ENCODE measurements at regions not wholly inside any gene's neighbourhood (a gene's known extent, or its start where the extent isn't known, plus 50 kb on each side); places are given as distances from the start of the nearest gene placed in this dataset.
A peak's percentile ranks its signal among the peaks of the same experiment; 100 is the strongest.
"Not testable (repeated sequence)": the region's sequence is repeated elsewhere in the genome, so short reads cannot be mapped to it uniquely, and the experiment has no call there.

DNA sequence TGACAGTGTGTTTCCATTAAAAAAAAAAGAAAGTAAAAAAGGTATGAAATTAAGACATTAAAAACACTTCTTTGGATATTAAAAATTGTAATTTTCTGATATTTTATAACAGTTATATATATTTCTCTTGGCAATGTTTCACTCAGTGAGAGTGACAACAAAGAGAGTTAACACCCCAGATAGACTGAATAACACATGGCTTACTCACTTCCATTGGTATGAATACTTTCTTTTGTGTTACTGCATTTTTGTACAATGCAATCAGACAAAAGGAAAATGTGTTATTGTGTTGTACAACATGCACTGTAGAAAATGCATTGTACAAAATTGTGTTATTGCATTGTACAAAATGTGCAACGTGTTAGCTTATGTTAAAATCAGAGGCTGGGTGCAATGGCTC, 676.6 kb upstream of the AMELY start:
- DNase-seq: not testable (repeated sequence)

DNA sequence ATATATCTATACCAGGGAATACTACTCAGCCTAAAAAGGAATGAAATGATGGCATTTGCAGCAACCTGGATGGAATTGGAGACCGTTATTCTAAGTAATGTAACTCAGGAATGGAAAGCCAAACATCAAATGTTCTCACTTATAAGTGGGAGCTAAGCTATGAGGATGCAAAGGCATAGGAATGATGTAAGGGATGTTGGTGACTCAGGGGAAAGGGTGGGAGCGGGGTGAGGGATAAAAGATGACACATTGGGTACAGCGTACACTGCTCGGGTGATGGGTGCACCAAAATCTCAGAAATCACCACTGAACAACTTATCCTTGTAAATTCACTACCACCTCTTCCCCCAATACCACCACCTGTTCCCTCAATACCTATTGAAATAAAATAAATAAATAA, 651.0 kb upstream of the AMELY start:
- DNase-seq: no peak

DNA sequence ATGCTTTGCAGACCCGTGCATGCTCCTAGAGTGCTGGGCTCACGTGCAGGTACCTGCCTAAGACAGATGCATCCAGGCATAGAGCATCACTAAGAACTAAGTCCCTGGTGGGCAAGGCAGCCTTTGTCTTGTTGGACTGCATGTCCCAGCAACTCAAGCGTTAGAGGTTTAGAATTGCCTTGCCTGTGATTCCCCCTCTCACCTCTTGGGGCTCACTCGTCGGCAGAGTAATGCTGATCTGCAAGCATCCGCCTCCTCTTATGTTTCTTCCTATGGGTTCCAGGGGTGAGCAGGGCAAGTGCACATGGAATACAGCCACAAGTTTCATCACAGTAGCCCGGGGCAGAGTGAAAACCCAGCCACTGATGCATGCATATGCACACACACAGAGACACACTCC, 646.1 kb upstream of the AMELY start:
- peak; percentile 3 for DNase-seq

DNA sequence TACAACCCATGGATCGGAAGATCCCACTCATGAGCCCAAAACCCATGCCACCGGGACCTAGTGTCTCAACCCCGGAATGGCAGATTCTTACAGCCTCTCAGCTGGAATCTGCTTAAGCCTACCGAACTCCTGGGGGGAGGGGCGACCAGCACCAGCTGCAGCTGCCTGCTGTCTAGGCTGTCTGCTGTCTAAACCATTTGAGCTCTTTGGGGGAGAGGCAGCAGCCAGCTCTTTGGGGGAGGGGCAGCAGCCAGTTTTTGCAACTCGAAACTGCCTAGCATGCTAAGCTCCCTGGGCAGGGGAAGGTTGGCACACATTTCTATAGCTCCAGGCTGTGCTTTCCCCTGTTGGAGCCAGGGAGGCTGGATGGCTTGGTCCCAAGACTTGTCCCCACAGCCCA, 643.5 kb upstream of the AMELY start:
- no peak for DNase-seq

DNA sequence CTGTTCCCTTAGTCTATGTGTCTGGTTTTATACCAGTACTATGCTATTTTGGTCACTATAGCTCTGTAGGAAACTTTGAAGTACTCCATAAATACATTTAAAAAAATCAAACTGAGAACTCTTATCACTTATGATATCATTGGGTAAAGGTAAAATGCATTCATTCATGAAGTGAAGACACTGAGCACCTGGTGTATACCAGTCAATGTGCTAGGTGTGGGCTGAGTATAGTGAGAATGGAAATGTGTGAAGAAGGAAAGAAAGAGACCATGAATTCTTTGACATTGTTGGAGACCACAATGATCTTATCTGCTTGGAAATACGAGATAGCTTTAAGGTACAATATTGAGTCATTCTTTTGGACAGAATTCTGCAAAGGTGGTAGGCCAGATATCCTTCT, 633.5 kb upstream of the AMELY start:
- no peak for DNase-seq

DNA sequence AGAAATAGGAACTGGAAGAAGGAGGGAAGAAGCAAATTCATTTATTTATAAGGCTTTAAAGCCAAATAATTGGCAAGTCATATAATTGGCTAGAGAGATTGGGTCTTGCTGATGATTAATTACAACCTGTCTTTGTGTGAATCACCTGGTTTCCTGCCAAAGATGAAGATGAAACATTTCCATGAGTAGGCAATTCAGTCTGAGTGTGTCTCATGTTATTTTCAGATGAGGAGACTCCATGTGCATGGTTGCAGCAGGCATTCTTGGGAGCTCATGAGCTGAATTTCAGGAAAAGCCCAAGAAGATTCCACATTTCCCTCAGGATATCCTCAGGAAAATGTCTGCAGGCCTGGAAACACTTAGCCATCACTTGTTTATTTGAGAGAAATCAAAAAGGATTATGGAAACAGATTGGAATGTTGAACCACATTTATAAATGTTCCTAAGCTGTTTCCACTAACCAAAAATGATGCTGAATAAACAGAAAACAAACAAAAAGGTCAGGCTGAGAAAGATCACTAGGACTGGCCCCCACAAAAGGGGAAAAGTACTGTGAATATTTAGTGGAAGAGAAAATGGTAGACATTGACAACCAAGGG, 632.7 kb upstream of the AMELY start:
- DNase-seq: no peak

DNA sequence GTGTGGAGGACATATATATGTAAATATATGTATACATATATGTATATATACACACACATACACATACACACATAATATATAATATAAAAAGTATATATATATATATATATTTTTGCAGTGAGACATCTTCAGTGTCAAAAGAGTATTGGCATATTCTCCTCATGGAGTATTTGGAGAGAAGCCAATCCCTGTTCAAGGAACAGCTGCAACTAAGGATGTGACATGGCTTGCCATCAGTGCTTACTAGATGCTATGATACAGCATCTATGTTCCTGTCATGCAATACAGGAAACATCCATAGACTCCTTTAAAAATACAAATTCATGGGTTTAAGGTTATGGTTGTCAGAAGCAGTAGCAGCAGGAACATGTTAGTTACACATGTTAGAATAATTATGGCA, 632.0 kb upstream of the AMELY start:
- no peak for DNase-seq

DNA sequence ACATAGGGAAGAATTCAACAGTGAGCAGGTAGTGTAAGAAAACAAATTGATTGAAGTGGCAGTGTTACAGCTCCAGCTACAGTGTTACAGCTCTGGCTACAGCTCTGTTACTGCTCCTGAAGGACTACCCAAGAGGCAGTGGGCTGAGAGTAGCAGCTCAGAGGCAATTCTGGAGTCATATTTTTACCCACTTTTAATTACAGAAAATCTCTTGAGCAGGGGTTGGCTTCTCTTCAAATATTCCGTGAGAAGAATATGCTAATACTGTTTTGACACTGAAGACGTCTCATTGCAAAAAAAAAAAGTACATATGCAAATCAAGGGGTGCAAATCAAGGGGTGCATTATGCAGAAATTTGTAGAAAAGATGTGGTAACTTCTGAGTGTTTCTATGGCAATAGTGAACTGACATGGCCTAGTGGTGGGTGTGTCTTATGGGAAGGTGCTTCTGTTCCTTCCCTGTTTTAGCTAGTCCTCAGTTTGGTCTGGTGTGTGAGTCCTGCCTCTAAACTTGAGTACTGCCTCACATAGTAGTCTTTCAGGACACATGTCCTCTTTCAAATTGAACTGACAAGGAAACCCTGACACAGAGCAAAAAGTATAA, 630.8 kb upstream of the AMELY start:
- no peak for DNase-seq

DNA sequence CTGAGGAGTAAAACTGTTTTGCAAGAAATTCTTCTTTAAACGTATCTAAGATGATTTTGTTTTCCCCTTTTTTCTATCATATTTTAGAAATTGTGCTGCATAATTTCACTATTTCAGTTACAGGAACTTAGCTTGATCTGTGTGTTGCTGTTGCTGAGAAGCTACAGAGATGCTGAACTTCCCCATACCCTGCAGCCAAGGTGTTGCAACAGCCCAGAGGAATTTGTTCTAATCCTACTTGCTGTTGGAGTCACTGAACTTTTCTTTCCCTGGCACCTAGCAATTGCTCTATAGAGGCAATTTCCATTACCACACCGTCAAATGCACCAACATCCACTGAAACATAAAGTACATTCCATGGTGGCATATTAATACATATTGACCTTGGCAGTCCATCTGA, 617.8 kb upstream of the AMELY start:
- no peak for DNase-seq

DNA sequence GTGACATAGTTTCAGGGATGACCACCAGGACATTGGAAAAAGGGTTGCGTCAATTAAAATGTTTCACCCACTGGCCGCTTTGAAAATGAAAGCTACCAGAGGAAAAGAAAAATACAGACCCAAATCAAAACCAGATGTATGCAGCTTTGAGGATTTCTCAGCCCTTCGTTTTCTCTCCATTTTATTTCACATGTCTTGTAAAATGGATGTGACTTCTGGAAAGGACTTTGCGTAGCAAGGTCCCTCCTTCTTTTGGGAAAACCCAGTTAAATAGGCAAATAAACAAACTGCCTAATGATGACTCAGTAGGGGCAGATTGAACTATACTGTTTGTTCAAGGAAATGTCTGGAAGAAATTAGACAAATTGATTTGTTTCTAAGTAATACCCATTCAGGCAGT, 616.0 kb upstream of the AMELY start:
- DNase-seq: not testable (repeated sequence)

DNA sequence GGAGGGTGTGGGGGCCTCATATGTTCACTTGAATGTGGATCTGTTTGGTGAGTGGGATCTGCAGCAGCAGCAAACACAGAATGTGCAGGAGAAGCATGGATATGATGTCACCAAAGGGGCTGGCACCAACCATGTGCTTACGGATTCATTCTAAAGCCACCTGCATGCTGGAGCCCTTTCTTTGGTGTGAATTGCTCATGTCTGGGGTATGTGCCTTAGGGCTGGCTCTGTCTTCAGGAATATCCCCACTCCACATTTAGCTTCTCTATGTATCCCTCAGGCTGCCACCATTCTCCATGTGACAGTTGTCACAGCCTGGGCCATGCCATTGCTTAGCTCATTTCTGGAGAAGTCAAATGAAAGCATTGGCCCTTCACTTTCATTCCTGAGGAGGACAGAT, 606.8 kb upstream of the AMELY start:
- no peak for DNase-seq

DNA sequence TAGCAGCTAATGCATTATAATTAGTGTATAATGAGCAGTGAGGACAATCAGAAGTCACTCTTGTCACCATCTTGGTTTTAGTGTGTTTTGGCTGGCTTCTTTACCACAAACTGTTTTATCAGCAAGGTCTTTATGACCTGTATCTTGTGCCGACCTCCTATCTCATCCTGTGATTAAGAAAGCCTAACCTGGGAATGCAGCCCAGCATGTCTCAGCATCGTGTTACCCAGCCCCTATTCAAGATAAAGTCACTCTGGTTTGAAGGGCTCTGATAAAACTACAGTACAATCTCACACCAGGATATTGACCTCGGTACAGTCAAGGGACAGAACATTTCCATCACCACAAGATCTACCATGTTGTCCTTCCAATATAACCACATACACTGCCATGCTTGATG, 604.7 kb upstream of the AMELY start:
- DNase-seq: no peak

DNA sequence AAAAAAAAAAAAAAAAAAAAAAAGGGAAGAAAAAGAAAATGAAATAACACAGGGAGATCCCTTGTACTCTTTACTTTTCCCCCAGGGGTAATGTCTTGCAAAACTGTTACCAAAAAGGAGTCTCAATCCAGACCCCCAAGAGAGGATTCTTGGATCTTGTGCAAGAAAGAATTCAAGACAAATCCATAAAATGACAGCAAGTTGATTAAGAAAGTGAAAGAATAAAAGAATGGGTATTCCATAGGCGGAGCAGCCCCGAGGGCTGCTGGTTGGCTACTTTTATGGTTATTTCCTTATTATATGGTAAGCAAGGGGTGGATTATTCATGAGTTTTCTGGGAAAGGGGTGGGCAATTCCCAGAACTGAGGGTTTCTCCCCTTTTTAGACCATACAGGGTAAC, 604.3 kb upstream of the AMELY start:
- no peak for DNase-seq

DNA sequence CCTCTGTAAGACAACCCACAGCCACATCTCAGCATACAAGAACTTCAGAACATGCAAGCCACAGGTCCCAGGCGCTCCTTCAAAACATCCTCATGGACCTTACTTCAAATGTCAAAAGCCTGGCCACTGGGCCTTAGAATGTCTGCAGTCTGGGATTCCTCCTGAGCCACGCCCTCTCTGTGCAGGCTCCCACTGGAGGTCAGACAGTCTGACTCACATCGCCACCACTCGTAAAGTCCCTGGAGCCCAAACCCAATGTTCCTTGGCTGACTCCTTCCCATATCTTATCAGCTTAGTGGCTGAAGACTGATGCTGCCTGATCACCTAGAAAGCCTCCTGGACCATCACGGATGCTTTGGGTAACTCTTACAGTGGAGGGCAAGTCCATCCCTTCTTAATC, 591.3 kb upstream of the AMELY start:
- no peak for DNase-seq

DNA sequence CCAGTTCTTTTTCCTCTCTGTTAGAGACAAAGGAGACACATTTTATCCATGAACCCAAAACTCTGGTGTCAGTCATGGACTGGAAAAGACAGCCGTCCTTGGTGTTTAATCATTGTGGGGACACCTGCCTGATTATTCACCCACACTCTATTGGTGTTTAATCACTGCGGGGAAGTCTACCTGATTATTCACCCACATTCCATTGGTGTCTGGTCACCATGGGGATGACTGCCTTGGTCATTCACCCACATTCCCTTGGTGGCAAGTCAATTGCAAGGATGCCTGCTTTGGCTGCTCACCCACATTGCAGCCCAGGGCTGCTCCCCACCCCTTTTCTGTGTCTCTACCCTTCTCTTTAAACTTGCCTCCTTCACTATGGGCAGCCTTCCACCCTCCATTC, 589.7 kb upstream of the AMELY start:
- no peak for DNase-seq

DNA sequence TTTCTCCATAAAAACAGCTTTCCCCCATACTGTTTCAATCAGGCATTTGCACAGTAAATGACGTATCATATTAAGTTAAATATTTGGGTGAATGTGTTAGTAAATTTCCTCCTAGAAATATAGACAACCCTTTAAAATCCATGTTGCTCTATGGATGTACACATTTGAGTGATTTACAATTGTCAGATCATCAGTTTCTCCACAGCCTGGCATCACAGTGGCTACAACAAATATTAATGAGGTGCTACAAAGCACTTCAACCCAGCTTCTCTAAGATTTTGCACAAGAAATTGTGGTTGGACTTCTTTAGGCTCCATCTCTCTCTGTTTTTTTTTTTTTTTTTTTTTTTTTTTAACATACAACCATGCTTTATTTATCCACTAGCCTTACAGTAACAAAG, 584.4 kb upstream of the AMELY start:
- no peak for DNase-seq

DNA sequence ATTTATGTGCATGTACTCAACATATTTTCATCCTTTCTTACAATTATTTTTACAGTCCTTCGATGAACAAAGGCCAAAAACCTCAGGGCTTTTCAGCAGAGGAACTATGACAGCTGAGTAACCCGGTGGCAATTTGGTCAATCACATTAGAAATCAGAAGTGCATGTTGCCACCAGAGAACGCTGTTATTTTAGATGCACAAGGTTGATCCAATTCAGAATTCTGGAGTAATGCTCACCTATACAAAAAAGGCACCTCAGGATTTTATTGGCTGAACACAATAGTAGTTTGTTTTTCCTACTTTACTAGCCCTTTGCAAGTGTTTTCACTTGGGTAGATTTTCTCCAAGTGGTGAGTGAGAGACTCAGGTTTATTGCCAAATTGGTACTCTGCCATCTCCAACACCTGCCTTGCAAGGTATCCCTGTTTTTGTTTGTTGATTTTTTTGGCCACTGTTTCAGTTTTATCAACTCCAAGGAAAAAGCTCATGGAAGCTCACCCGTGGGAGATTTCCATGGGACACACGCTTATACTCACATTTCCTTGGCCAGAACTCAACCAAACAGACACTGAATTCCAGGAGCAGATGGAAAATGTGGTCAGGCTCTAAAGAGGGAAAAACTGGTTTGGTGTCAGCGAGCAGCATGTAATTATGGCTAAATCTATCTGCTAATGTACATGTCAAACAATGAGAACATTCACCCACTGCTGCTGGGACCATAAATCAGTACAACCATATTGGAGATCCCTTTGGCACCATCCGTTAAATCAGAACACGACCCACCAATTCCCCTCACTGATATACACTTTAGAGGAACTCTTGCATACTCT, 573.1 kb upstream of the AMELY start:
- not testable (repeated sequence) for DNase-seq

DNA sequence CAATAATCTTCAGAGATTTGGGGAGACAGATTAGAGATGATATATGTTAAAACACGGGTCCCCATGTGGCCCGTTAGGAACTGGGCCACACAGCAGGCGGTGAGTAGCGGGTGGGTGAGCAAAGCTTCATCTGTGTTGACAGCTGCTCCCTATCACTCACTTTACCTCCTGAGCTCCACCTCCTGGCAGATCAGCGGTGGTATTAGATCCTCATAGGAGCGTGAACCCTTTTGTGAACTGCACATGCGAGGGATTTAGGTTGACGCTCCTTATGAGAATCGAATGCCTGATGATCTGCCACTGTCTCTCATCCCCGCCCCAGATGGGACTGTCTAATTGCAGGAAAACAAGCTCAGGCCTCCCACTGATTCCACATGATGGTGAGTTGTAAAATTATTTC, 560.4 kb upstream of the AMELY start:
- DNase-seq: no peak

DNA sequence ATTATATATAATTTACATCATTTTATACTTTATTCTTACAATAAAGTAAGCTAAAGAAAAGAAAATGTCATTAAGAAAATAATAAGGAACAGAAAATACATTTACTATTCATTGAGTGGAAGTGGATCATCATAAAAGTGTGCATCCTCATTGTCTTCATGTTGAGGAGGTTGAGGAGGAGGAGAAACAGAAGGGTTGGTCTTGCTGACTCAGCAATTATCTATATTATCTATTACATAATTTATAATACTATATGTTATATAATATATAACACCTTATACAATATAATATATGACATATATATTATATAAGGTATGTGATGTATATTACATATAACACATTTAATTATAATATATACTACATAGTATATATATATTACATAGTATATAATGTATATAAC, 558.5 kb upstream of the AMELY start:
- no peak for DNase-seq

DNA sequence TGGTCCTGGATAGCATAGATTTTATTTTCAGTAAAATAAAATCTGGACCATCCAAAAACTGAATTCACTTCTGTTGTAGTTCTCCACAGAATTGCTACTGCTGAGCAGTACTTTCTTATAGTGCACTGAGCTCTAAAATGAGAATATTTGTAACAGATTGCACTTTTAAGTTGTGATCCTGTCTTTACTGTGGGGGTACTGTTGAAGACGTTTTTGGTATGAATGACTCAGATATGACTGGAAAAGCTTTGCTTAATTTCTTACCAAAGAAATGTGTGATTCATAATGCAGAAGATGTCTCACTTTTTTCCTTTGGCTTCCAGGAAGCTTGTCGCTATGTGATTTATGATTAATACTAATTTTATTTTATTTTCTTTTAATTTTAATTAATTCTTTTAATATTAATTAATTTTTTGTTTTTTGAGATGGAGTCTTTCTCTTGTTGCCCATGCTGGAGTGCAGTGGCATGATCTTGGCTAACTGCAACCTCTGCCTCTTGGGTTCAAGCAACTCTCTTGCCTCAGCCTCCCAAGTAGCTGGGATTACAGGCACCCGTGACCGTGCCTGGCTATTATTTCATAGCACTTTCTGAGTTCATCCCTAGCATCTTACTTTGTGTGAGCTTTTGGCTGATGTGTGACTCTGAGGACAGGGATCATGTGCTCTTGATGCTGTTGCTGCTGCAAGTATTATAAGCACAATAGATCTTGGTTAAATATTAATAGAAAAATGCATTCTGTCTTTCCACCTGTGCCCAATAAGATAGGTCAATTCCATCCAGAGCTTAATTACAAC, 557.6 kb upstream of the AMELY start:
- no peak for DNase-seq

DNA sequence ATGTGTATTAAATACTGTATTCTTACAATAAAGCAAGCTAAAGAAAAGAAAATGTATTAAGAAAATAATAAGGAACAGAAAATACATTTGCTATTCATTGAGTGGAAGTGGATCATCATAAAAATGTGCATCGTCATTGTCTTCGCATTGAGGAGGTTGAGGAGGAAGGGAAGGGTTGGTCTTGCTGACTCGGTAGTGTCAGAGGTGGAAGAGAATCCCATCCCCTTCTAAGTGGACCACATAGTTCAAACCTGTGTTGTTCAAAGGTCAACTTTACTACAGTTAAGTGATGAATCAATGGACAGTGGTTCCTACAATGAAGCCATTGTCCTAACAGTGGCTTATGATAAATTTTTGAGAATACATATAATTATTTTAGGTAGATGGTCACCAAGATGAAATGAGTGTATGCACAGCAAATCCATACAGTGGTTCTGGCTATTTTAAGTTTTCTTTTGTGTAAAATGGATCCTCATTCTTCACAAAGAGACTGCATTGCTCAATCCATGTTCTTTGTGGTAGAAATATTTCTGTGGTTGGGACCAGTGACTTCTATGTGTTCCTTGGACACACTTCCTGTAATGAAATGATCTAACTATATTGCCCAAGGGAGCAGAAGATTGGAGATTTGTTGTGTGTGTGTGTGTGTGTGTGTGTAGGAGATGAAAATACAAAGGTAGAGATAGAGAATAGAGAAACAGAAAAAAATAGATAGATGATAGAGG, 556.4 kb upstream of the AMELY start:
- DNase-seq: no peak

DNA sequence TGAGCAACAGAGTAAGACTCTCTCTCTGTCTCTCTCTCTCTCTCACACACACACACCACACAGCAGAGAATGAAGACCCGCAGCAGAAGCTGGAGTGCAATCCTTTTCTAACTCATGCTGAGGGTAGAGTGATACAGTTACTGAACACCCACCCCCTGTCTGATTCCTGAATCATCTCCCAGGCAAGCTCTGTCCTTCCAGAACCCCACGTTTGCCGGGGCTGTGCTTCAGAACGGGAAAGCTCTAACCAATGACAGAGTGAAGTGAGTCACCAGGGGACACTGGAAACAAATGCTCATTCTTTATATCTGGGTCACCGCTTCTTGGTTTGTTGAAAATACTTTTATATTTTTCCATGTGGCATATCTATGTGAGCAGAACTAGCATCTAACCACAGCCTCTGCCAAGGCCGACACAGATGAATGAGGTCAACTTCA, 553.7 kb upstream of the AMELY start:
- peak; percentile 62 for DNase-seq

DNA sequence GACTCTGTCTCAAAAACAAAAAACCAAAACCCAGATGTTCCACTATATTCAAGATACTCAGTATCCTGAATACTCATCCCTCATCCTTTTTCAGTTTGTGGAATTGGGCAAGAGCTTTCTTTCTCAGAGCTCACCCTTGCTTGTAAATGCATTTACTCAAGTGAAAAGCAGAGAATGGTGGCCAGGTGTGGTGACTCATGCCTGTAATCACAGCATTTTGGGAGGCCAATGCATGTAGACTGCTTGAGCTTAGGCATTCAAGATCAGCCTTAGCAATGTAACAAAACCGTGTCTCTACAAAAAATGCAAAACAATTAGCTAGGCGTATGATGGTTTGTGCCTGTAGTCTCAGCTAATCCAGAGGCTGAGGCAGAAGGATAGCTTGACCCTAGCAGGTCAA, 553.2 kb upstream of the AMELY start:
- DNase-seq: peak; percentile 18

Measured in activated CD4-positive, alpha-beta T cell treated with anti-CD3 and anti-CD28 coated beads for 48 hours (primary cell).